ENCODE measurements at regions not wholly inside any gene's neighbourhood (a gene's known extent, or its start where the extent isn't known, plus 50 kb on each side); places are given as distances from the start of the nearest gene placed in this dataset.

- DNase-seq = no peak
Measured at GRCh38 chr10:71159892-71160291, 52.5 kb upstream of the UNC5B start.

DNA sequence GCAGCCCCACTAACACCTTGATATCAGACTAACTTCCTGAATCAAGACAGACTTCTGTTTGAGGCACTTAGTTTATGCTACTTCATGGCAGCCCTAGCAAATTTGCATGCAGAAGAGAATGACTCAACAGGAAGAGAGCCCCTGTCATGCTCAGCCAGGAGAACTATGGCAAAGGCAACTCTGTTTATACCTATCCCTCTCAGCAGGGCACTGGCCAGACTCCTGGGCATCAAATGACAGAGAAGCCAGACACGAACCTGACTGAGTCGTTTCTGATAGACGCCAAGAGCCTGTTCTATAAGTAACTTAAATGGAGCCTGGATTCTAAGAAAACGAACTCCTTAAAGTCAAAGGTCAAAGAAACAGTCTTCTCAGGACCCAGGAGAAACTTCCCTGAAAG lies 50.9 kb upstream of the UNC5B start:
- DNase-seq = no peak
